Keratinocyte (primary cell): ENCODE measurements at regions not wholly inside any gene's neighbourhood (a gene's known extent, or its start where the extent isn't known, plus 50 kb on each side); places are given as distances from the start of the nearest gene placed in this dataset.

Experiments
- DNase-seq: peaks from one replicate; pipeline ENCODE4 v3.0.0-alpha.2; 2011; ENCODE audit warnings: low read depth, missing footprints, low spot score
- FAIRE-seq: peaks from 2 replicates; lab custom pipeline; 2011; peaks lifted over from hg19 to GRCh38; lab: Jason Lieb, UNC
- H2AFZ ChIP-seq: 2 replicates; pipeline ENCODE4 v1.6.0; 2012; ENCODE audit warnings: low read length, control low read depth, inconsistent platforms; ENCODE audit not compliant: control insufficient read depth
- H3K27ac ChIP-seq: 2 replicates; pipeline ENCODE4 v1.5.1; 2011; ENCODE audit warnings: low read length; ENCODE audit not compliant: control insufficient read depth, insufficient read depth
- H3K27me3 ChIP-seq: 3 replicates; pipeline ENCODE4 v1.6.0; 2011; ENCODE audit warnings: low read length; ENCODE audit not compliant: control insufficient read depth, insufficient read depth; ENCODE audit errors: extremely low read depth
- H3K36me3 ChIP-seq, 2 experiments: 2 replicates in 1 of 2; 3 replicates in 1 of 2; pipeline ENCODE4 v1.5.1; 2011; ENCODE audit warnings: low read length in 2 of 2, mild to moderate bottlenecking in 1 of 2; ENCODE audit not compliant: control insufficient read depth in 2 of 2, insufficient read depth in 2 of 2; ENCODE audit errors: extremely low read depth in 1 of 2
- H3K4me1 ChIP-seq: 3 replicates; pipeline ENCODE4 v1.5.1; 2011; ENCODE audit warnings: low read length; ENCODE audit not compliant: control insufficient read depth, insufficient read depth; ENCODE audit errors: extremely low read depth
- H3K4me2 ChIP-seq: 3 replicates; pipeline ENCODE4 v1.6.0; 2011; ENCODE audit warnings: low read depth, low read length; ENCODE audit not compliant: control insufficient read depth, insufficient read depth; ENCODE audit errors: extremely low read depth
- H3K4me3 ChIP-seq, 3 experiments: fragments of 200-600 bp in 1 of 3; sonication (generic) in 1 of 3; 2 replicates in 2 of 3; 3 replicates in 1 of 3; pipeline ENCODE4 v1.5.1; 2011 to 2016; ENCODE audit warnings: low read length in 3 of 3, mild to moderate bottlenecking in 3 of 3, control low read depth in 2 of 3, inconsistent platforms in 1 of 3, low read depth in 1 of 3, mixed read lengths in 1 of 3, mixed run types in 1 of 3, moderate library complexity in 1 of 3; ENCODE audit not compliant: control insufficient read depth in 2 of 3, insufficient read depth in 2 of 3; ENCODE audit errors: extremely low read depth in 1 of 3
- H3K79me2 ChIP-seq: 2 replicates; pipeline ENCODE4 v1.6.0; 2012; ENCODE audit warnings: low read length; ENCODE audit not compliant: control insufficient read depth, insufficient read depth
- H3K9ac ChIP-seq: 3 replicates; pipeline ENCODE4 v1.6.0; 2011; ENCODE audit warnings: low read length; ENCODE audit not compliant: control insufficient read depth, insufficient read depth; ENCODE audit errors: extremely low read depth
- H3K9me1 ChIP-seq: 3 replicates; pipeline ENCODE4 v1.6.0; 2011; ENCODE audit warnings: low read length; ENCODE audit not compliant: control insufficient read depth, insufficient read depth; ENCODE audit errors: extremely low read depth
- H3K9me3 ChIP-seq: 2 replicates; pipeline ENCODE4 v1.5.1; 2012; ENCODE audit warnings: low read depth, low read length; ENCODE audit not compliant: control insufficient read depth
- H4K20me1 ChIP-seq: 3 replicates; pipeline ENCODE4 v1.6.0; 2011; ENCODE audit warnings: low read length; ENCODE audit not compliant: control insufficient read depth, insufficient read depth; ENCODE audit errors: extremely low read depth
- CTCF ChIP-seq, 3 experiments: IDR thresholded peaks in 1 of 3; conservative IDR thresholded peaks in 1 of 3; optimal IDR thresholded peaks in 1 of 3; 2 replicates in 2 of 3; 3 replicates in 1 of 3; pipeline versions ENCODE3 to v1.5.1; 2011; ENCODE audit warnings: low read length in 3 of 3, mild to moderate bottlenecking in 3 of 3, moderate library complexity in 2 of 3, control low read depth in 1 of 3, inconsistent platforms in 1 of 3; ENCODE audit not compliant: insufficient read depth in 2 of 3; ENCODE audit errors: extremely low read depth in 1 of 3
- EZH2 ChIP-seq: IDR thresholded peaks from one replicate; pipeline ENCODE4 v1.6.1; 2012; ENCODE audit warnings: inconsistent platforms, mild to moderate bottlenecking, low read length, moderate library complexity
- dilution Hi-C: fragments of 300-500 bp; cut with MboI; formaldehyde crosslinking; loops from one replicate; pipeline ENCODE4 v1.7.0; 2020; ENCODE audit warnings: low sequenced_read_pairs; ENCODE audit not compliant: extremely low pct_ligation_motif_present

DNA sequence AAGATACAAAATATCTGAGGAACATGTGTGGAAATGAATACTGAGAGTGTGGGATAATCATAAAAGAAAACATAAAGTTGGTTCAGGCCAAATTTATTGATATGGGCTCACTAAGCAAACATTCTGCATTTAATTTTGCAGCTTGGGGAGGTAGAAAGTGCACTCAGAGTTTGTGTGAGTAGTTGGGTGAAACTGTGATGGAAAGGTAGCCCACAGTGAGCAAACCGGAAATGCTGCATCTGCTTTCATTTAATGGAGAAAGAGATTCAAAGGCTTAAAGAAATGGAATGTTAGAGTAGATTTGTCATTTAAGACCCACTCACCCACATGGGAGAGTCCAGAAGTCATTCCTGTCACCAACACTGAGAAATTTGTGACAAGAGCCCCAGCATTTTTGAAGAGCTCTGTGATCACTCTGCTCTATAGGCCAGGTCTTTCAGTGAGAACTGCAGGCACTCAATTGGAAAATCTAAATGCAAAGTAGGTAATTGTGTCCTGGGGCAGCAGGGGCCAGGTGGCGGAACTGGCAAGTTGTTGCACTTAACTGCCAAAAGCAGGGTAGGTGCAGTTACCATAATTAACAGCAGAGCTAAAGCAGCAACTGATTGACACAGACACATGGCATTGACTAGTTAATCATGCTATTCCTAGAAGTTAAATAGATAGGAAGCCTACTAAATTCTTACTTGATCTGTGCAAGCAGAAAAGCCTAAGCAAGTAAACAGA, 1228.3 kb upstream of the PCDH20 start:
- H3K4me1 ChIP-seq = no peaks in the 10 kb centered on the region
- H3K27me3 ChIP-seq = no peaks in the 10 kb centered on the region
- no peaks in the 10 kb centered on the region for H3K79me2 ChIP-seq
- H3K9me1 ChIP-seq = no peaks in the 10 kb centered on the region
- H3K4me2 ChIP-seq = no peak overlapping the region
- no peaks in the 10 kb centered on the region for H3K36me3 ChIP-seq
- no peaks in the 10 kb centered on the region for H4K20me1 ChIP-seq
- H3K9me3 ChIP-seq = peaks cover 5% of the 10 kb centered on the region
- FAIRE-seq = no peak
- H3K27ac ChIP-seq = no peak overlapping the region
- dilution Hi-C loops = no loop called here
- TF ChIP-seq CTCF (optimal IDR thresholded peaks at IDR 0.05 in 1 of 3, IDR thresholded peaks at IDR 0.05 in 1 of 3, conservative IDR thresholded peaks at IDR 0.05 in 1 of 3; ENCODE audit: extremely low read depth in 1 of 3, insufficient read depth in 2 of 3, low read length in 3 of 3) (no peak), EZH2 (no peak)
- no peak overlapping the region for H3K4me3 ChIP-seq
- H2AFZ ChIP-seq = no peak overlapping the region
- no peak overlapping the region for H3K9ac ChIP-seq
- DNase-seq = no peak

GRCh38 chr13:62643007-62643483, 1227.4 kb upstream of the PCDH20 start:
- no peak overlapping the region for H3K9ac ChIP-seq
- dilution Hi-C loops = no loop called here
- FAIRE-seq = no peak

More at GRCh38 chr13:62643007-62643483, 1227.4 kb upstream of the PCDH20 start:
- no peak overlapping the region for H3K4me2 ChIP-seq
- H3K79me2 ChIP-seq = no peaks in the 10 kb centered on the region
- no peaks in the 10 kb centered on the region for H3K36me3 ChIP-seq
- no peak for TF ChIP-seq CTCF (optimal IDR thresholded peaks at IDR 0.05 in 1 of 3, IDR thresholded peaks at IDR 0.05 in 1 of 3, conservative IDR thresholded peaks at IDR 0.05 in 1 of 3; ENCODE audit: extremely low read depth in 1 of 3, insufficient read depth in 2 of 3, low read length in 3 of 3)
- TF ChIP-seq EZH2 = no peak
- DNase-seq = no peak
- peaks cover 5% of the 10 kb centered on the region for H3K9me3 ChIP-seq
- H3K4me1 ChIP-seq = no peaks in the 10 kb centered on the region
- no peak overlapping the region for H3K4me3 ChIP-seq
- no peak overlapping the region for H2AFZ ChIP-seq
- no peaks in the 10 kb centered on the region for H3K9me1 ChIP-seq
- H3K27me3 ChIP-seq = no peaks in the 10 kb centered on the region
- no peak overlapping the region for H3K27ac ChIP-seq
- no peaks in the 10 kb centered on the region for H4K20me1 ChIP-seq
